Loucy (cell line): ENCODE measurements at regions not wholly inside any gene's neighbourhood (a gene's known extent, or its start where the extent isn't known, plus 50 kb on each side); places are given as distances from the start of the nearest gene placed in this dataset.

ENCODE experiments used
- H2AFZ ChIP-seq: fragments of 200-600 bp; sonication (generic); 2 replicates; pipeline ENCODE4 v1.6.0; 2016; ENCODE audit warnings: antibody characterized with exemption, mild to moderate bottlenecking, low read length, moderate library complexity
- H3F3A ChIP-seq: fragments of 200-600 bp; 2 replicates; pipeline ENCODE4 v1.6.0; 2016; ENCODE audit warnings: antibody characterized with exemption, low read depth, mild to moderate bottlenecking
- H3K27me3 ChIP-seq: fragments of 200-600 bp; sonication (generic); 2 replicates; pipeline ENCODE4 v1.6.1; 2014; ENCODE audit warnings: low read length, mild to moderate bottlenecking; ENCODE audit not compliant: insufficient read depth, poor library complexity, severe bottlenecking
- H3K36me3 ChIP-seq: fragments of 200-600 bp; sonication (generic); 2 replicates; pipeline ENCODE4 v1.6.1; 2016; ENCODE audit warnings: low read length; ENCODE audit not compliant: insufficient read depth
- H3K4me1 ChIP-seq: fragments of 200-600 bp; sonication (generic); 2 replicates; pipeline ENCODE4 v1.5.1; 2014; ENCODE audit warnings: low read length, mild to moderate bottlenecking; ENCODE audit not compliant: insufficient read depth, poor library complexity, severe bottlenecking
- H3K4me2 ChIP-seq: fragments of 200-600 bp; sonication (generic); 2 replicates; pipeline ENCODE4 v1.6.0; 2014; ENCODE audit warnings: antibody characterized with exemption, low read length, low read depth, mild to moderate bottlenecking; ENCODE audit not compliant: poor library complexity, severe bottlenecking
- H3K4me3 ChIP-seq: fragments of 200-600 bp; sonication (generic); 2 replicates; pipeline ENCODE4 v1.5.1; 2014; ENCODE audit warnings: low read length, mild to moderate bottlenecking, mixed read lengths; ENCODE audit not compliant: poor library complexity, severe bottlenecking
- H3K79me2 ChIP-seq: fragments of 200-600 bp; sonication (generic); 2 replicates; pipeline ENCODE4 v1.6.1; 2014; ENCODE audit warnings: low read length; ENCODE audit not compliant: insufficient read depth
- H3K9ac ChIP-seq: fragments of 200-600 bp; sonication (generic); 2 replicates; pipeline ENCODE4 v1.6.0; 2014; ENCODE audit warnings: mild to moderate bottlenecking, low read depth, low read length, moderate library complexity; ENCODE audit not compliant: poor library complexity, severe bottlenecking
- H3K9me2 ChIP-seq: fragments of 200-600 bp; sonication (generic); replicated peaks from 2 replicates; pipeline ENCODE4 v1.6.1; 2016; ENCODE audit warnings: low read depth, low read length, mixed read lengths
- H3K9me3 ChIP-seq: fragments of 200-600 bp; sonication (generic); 2 replicates; pipeline ENCODE4 v1.6.1; 2014; ENCODE audit warnings: mild to moderate bottlenecking, antibody characterized with exemption, low read length, low read depth; ENCODE audit not compliant: insufficient read depth
- H4K20me1 ChIP-seq: fragments of 200-600 bp; sonication (generic); 2 replicates; pipeline ENCODE4 v1.6.0; 2014; ENCODE audit warnings: antibody characterized with exemption, low read length, mild to moderate bottlenecking; ENCODE audit not compliant: insufficient read depth, poor library complexity, severe bottlenecking
- CTCF ChIP-seq: fragments of 200-600 bp; sonication (generic); conservative IDR thresholded peaks from 2 replicates; pipeline ENCODE4 v1.5.1; 2014; ENCODE audit warnings: mild to moderate bottlenecking, antibody characterized with exemption, low read length
- EZH2phosphoT487 ChIP-seq: fragments of 200-600 bp; IDR thresholded peaks from 2 replicates; pipeline ENCODE4 v1.6.1; 2018; ENCODE audit warnings: antibody characterized with exemption, mild to moderate bottlenecking, moderate library complexity, borderline replicate concordance

- H3K27me3 ChIP-seq: no peaks in the 10 kb centered on the region
- no peak overlapping the region for H2AFZ ChIP-seq
- H3K9me3 ChIP-seq: no peaks in the 10 kb centered on the region
- TF ChIP-seq CTCF (no peak), EZH2phosphoT487 (no peak)
- H3K4me1 ChIP-seq: no peaks in the 10 kb centered on the region
- H3K4me2 ChIP-seq: no peak overlapping the region
- H4K20me1 ChIP-seq: no peaks in the 10 kb centered on the region
- H3K9ac ChIP-seq: no peak overlapping the region
- no peaks in the 10 kb centered on the region for H3K36me3 ChIP-seq
- H3K9me2 ChIP-seq: no peaks in the 10 kb centered on the region
- H3F3A ChIP-seq: no peaks in the 10 kb centered on the region
- no peak overlapping the region for H3K4me3 ChIP-seq
- no peaks in the 10 kb centered on the region for H3K79me2 ChIP-seq
These were observed 985.6 kb upstream of the HS3ST1 start for GRCh38 chr4:12414181-12414812.

- Histone ChIP-seq H3K9ac (no peak overlapping the region), H3K27me3 (no peaks in the 10 kb centered on the region), H3K9me3 (no peaks in the 10 kb centered on the region), H2AFZ (no peak overlapping the region), H3K79me2 (no peaks in the 10 kb centered on the region), H3K4me3 (no peak overlapping the region), H3K4me2 (no peak overlapping the region), H3K9me2 (no peaks in the 10 kb centered on the region; the same call in 1 of the 2 replicates), H3K36me3 (no peaks in the 10 kb centered on the region), H4K20me1 (no peaks in the 10 kb centered on the region), H3K4me1 (no peaks in the 10 kb centered on the region), H3F3A (no peaks in the 10 kb centered on the region)
- no peak for TF ChIP-seq EZH2phosphoT487
- no peak for TF ChIP-seq CTCF
These were observed 982.4 kb upstream of the HS3ST1 start for GRCh38 chr4:12411072-12411471.

DNA sequence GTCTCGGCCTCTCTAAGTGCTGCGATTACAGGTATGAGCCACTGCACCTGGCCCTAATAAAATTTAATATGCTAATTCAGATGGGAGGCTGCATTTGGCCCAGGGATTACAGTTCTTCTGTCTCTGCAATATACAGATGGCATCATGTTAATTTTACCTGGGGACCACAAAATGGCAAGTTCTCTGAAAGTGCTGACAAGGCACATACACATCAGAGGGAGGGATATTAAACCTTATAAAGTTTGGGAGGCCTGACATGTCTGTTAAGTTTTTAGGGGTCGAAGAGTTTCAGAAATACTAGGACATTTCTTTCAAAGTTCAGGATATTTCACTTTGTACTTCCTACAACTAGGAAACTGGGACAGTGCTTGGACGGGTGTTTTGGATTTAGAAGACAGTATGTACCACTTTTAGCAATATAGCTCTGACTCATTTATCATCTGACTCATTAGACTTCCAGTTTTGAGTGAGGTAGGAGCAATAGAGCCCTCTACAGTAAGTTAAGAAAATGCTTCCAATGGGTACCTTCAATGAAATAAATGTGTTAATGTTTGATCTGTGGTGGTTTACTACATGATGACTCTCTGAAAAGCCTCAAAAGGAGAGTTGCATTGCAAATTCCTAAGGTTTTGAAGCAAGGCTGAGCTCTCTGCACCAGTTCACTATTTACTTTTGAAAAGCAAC is 981.0 kb upstream of the HS3ST1 start:
- H3K9me2 ChIP-seq: no peaks in the 10 kb centered on the region; the same call in 1 of the 2 replicates
- H3K79me2 ChIP-seq: no peaks in the 10 kb centered on the region
- H2AFZ ChIP-seq: no peak overlapping the region
- no peaks in the 10 kb centered on the region for H3K27me3 ChIP-seq
- H3K9ac ChIP-seq: no peak overlapping the region
- no peaks in the 10 kb centered on the region for H3K9me3 ChIP-seq
- TF ChIP-seq EZH2phosphoT487 (no peak), CTCF (no peak)
- no peaks in the 10 kb centered on the region for H3K36me3 ChIP-seq
- no peaks in the 10 kb centered on the region for H3K4me1 ChIP-seq
- H3K4me3 ChIP-seq: no peak overlapping the region
- no peaks in the 10 kb centered on the region for H4K20me1 ChIP-seq
- no peaks in the 10 kb centered on the region for H3F3A ChIP-seq
- H3K4me2 ChIP-seq: no peak overlapping the region
